ENCODE measurements at regions not wholly inside any gene's neighbourhood (a gene's known extent, or its start where the extent isn't known, plus 50 kb on each side); places are given as distances from the start of the nearest gene placed in this dataset.
"Not testable (repeated sequence)": the region's sequence is repeated elsewhere in the genome, so short reads cannot be mapped to it uniquely, and the experiment has no call there.

GRCh38 chr7:155397758-155398714, 59.9 kb upstream of the EN2 start:
- DNase-seq = not testable (repeated sequence)

GRCh38 chr7:155398944-155399343, 59.0 kb upstream of the EN2 start:
- no peak for DNase-seq

DNA sequence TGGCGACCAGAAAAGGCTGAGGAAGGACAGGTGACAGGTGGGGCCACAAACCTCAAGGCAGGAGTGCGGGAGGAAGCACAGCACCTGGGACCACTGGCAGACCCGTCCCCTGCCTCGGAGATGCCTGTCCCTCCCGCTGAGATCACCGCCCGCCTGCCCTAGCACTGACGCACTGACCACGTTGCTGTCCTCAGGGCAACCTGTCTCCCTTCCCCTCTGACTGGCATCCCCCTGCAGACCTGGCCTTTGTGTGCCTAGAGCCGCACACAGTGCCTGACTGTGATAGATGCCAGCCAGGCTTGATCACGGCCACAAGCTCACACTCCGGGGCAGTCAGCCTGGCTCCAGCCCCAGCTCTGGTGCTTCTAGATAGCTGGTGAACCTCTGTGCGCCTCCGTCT, 58.4 kb upstream of the EN2 start:
- DNase-seq = no peak

DNA sequence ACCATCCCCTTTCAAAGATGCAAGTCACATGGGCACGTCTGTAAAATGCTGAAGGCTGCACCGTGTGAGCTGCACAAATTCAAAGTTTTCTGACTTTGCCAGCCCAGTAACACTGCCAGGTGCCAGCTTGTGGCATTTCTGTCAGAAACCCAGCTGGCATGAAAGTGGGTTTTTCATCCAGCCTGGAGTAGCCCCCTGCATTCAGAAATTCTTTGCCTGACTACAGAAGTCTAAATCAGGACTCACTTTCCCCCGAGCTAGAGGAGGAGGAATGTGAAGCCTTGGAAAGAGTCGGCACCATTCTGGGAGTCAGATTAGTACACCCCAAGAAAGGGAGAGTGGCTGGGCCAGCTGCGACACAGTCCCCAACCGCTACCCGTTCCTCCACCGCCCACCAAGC, 56.7 kb upstream of the EN2 start:
- DNase-seq = no peak

DNA sequence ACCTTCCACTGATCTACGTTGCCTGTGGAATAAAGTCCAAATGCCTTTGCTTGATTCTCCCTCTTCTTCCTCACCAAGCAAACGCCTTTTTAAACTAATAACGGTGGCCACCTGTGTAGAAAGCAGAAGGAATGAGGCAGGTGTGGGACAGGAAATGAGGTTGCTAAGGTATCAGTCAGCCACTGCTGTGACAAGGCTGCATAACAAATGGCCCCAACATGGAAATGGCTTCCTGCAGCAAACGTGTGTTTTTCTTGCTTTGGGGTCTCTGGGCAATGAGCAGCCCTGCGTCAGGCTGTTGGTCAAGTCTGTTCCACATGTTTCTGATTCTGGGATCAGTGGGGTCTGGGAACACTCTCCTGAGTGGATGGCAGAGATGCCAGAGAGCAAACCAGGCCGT, 56.0 kb upstream of the EN2 start:
- no peak for DNase-seq

DNA sequence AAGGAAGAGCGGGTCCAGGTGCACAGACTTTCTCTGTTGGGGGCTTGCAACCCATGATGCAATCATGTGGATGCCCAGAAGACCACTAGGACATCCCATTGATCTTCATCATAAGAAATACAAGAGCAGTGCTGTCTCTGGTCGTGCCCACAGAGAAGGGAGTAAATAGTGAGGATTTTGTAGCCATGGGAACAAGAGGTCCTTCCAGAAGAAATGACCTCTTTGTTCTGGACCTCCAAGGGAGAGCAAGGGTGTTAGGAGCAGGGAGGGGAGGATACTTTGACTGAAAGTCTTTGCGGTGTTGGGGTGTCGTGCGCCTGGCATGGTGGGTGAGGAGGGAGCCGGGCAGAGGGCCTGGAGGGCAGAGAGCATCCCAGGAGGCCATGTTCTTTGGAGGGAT, 55.0 kb upstream of the EN2 start:
- no peak for DNase-seq

DNA sequence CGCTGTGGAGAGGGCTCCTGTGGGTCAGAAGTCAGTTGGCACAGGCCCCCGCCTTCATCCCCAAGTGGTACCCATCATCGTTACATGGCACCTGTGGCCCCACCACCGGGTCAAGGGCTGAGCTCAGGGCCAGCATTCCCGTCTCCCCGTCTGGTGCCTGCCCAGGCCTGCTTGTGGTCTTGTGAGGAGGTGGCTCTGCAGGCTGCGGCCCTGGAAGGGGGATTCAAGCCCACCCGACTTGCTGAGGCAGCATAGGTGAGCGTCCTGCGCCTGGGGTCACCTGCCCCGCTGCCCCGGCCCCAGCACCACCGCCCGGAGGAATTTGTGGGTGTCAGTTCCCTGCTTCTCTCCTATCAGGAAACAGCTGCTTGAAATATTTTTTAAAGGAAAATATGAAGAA, 53.0 kb upstream of the EN2 start:
- no peak for DNase-seq

GRCh38 chr7:155405399-155406318, 52.3 kb upstream of the EN2 start:
- DNase-seq = no peak

- DNase-seq = no peak
Measured at GRCh38 chr7:155407799-155408198, 50.1 kb upstream of the EN2 start.
